ENCODE measurements at regions not wholly inside any gene's neighbourhood (a gene's known extent, or its start where the extent isn't known, plus 50 kb on each side); places are given as distances from the start of the nearest gene placed in this dataset.
"Not testable (repeated sequence)": the region's sequence is repeated elsewhere in the genome, so short reads cannot be mapped to it uniquely, and the experiment has no call there.

DNA sequence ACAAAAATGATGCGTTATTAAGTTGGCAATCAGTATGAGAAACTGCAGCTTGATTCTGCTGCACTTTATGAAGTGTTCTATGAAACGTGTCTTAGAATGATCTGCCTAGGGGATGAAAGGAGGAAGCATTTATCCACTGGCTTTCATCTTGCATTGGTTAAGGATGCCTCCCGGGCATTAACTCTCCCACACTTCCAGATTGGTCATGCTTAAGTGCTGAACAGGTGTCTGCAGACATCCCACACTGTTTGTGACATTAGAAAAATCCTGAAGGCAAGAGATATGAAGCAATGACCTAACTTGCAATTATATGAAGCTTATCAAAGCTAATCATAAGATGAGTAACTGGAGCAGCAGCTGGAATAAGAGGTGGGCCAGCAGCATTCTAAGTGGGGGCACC is 437.3 kb downstream of the NSUN3 start:
- DNase-seq (ENCODE audit: low read depth): no peak

DNA sequence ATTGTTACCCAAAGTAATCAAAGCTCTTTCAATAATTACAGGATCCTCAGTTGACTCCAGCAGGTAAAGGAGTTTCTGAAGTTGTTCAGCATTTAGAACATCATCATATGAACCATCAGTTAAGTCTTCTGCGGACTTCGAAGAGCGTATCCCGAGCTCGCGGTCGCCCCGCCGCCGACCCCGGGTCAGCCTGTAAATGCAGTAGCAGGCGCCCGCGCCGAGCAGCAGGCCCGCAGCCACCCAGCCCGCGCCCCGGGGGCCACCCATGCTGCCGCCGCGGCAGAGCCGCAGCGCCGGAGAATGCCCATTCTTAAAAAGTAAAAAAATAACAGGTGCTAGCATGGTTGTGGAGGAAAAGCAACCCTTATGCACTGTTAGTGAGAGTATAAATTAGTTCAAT is 444.5 kb downstream of the NSUN3 start:
- DNase-seq (ENCODE audit: low read depth): not testable (repeated sequence)

DNA sequence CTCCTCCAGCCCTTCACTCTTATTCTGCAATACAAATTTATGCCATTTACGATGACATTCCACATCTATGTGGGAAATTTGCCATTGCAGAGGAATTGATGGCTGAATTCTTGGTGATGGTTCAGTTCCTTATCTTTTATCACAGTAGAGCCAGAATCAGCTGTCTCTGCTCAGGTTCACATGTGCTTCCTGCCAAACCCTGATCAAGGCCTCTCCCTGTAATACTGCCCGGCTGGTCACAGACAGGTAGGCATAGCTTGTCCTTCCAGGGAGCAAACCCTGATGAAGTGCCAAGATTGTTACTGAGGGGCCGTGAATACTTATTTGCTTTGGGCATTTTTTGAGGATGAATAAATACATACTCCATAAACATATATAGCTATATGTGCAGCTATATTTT is 450.0 kb downstream of the NSUN3 start:
- no peak for DNase-seq (ENCODE audit: low read depth)

DNA sequence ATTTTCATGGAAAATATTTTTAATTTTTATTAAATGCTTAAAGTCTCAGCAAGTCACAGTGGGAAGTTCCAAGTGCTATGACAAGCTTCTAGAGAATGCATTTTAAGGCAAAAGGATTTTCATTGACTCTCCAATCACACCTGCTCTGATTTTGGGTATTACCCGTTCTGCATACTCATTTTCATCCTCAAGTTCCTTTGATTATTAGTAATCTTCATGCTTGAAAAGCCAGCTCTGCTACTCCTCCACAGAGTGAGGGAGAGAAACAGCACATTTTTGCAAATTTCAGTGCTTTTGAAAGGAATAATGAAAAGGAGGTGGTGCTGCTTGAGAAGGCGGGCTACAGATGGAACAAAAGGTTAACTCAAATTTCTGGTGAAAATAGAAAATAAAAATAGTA is 450.7 kb downstream of the NSUN3 start:
- DNase-seq (ENCODE audit: low read depth): no peak

DNA sequence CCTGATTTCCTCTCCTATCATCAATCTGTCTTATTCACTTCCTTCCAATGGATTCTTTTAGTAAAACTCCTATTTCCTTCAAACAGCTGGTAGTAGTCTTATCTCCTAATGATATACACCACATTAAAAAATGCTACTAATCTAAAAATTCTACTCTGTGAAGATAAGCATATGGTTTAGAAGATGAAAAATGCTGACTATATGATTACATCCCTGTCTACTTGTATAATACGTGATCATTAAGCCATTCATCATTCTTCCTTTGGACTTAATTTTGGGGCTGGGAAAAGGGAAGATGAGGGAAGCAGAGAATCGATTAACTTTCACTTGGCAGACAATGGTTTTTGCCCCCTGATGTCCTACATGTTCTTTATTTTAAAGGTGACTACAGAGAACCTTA is 453.1 kb downstream of the NSUN3 start:
- DNase-seq (ENCODE audit: low read depth): no peak

DNA sequence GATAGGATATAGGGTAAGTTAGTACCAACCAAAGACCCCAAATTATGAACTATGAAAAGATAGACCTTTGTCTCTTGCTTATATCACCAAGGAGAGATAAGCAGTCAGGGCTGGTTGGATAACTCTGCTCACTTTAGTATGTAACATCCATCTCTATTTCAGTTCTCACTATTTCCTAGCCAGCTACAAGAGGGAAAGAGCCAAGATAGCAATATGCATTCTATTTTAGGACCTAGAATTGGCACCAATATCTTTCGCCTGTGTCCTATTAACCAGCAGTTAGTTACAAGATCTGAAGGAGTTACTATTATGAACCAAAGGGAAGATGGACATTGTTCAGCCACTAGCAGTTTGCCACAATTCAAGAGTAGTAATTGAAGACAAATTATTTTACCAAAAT is 457.5 kb downstream of the NSUN3 start:
- no peak for DNase-seq (ENCODE audit: low read depth)

DNA sequence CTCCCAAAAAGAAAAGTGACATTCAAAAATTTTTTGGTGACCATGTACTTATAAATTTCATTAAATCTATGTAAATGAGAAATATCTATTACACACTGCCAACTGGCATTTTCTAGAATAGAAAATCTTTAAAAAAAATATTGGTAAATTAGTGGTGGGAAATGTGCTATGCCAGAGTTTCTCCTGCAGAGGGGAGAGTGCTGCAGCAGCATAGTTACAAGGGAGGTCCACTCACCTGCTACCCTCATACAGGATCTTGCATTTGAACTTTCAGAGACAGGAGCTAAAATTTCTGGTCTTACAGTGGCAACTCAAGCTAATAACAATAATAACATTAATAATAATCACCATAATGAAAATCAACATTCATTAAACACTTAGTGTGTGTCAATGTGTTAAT is 459.6 kb downstream of the NSUN3 start:
- no peak for DNase-seq (ENCODE audit: low read depth)

DNA sequence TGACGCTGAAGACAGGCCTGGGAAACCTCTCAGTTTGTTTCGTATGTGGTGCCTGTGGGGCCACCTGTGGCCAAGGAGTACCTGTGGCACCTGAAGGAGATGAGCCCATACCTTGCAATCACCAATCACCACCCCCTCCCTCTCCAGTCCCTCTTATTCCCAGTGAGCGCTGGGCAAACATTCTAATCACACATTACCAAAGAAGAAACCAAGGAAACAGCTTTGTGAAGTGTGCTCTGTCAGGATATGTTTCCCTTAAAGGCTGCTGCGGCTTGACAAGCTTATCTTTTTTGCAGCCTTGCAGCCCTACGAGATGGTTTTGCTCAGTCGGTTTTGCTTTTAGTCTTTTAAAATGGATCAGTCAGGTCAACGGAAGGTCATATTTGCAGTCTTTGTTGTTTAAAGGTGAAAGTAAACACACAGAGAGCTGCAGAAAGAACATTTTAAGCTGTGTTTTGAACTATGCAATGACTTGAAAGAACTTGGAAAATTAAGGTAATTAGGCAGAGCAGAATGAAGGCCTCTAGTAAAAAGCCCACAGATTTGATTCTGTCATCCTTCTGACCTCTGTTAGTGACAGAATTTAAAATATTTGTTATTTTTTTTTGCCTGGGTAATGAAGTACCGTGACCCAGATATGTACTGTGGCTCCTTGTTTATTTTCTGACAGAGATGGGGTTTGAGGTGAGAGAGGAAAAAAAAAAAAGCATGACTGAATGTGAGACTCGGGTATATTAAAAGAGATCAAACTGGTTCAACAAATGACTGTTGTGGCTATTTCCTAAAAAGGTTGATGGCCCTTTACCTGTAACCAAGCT is 461.4 kb downstream of the NSUN3 start:
- DNase-seq (ENCODE audit: low read depth): no peak

DNA sequence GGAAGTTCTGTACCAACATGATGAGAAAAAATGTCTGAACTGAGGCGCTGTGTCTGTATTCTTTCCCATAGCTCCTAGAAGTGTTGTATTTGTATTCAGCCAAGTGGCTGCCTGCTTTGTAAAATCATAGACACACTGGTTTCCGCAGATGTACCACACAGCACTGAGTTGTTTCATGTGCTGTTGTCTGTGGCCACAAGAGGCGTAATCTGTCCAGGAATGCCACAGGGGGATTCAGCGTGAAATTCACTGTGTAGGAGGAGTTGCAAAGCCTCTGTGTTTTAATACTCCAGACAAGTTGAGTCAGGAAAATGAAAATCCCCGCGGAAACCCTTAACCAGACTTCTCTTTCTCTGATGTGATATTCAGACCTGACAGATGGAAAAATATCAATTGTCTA is 462.2 kb downstream of the NSUN3 start:
- DNase-seq (ENCODE audit: low read depth): no peak

DNA sequence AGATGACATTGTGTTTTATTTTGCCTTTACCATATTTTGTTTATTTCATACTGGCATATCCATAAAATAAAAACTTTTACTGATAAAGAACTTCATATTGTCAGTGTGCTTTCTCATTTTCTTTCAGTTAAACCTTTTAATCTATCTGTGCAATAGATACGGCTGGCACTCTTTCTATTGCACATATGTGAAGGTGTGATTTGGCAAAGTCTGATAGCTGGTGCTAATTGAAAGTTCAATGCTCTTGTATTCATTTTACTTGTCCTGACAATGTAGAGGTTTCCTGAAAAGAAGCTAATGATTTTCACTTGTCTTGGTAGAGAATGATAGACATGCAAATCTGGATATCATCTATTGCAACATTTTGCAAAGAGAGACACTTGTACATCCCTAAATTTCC is 467.0 kb downstream of the NSUN3 start:
- DNase-seq (ENCODE audit: low read depth): no peak

DNA sequence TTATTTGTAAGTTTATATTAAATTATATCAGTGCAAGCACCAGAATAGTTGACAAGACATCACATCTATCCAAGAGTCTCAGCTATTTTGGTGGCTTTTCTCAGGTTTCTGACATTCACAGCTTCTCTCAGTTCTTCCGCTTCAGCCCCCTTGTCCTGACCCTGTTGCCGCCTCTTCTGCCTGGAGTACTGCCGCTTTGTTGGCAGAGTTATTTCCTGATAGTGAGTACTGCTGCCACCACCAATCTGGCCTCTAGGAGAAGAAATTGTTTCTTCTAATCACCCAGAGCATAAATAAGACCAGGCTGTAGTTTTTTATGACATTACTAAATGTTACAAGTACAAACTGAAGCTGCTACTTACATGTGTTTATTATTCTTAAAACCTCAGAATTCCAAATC is 470.1 kb downstream of the NSUN3 start:
- DNase-seq (ENCODE audit: low read depth): no peak

DNA sequence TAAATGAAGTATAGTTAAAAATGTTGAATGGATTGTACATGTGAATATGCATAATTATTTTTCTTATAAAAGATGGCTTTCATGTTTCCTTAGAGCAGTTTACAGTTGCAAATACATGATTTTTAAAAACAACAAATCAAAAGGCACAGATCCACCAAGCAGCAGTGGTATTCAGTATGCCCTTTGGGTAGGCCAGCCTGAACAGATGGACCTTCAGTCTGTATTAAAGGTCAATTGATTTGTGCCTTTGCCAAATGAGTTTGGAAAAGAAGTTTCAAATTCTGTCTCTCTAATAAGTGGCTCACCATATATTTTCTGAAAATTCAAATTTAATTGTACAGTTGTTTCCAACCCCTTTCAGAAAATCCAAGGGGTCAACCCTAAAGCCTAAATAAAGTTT is 477.1 kb downstream of the NSUN3 start:
- DNase-seq (ENCODE audit: low read depth): no peak

DNA sequence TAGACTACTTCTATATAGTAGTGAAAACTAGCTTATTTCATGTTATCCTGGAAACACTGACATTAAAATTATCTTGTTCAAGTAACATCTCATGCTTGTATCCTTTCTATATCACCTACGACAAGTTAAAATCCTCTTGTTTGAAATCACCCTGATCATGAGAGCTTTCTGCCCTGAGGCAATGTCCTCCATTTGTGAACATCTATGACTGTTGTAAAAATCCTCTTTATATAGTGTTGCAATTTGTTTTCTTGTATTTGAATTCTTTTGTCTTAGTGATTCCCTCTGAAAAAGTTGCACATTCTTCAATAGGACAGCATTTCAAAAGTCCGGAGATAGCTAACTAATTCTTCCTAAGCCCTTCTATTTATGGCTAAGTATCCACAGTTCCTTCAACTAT is 480.3 kb downstream of the NSUN3 start:
- no peak for DNase-seq (ENCODE audit: low read depth)

DNA sequence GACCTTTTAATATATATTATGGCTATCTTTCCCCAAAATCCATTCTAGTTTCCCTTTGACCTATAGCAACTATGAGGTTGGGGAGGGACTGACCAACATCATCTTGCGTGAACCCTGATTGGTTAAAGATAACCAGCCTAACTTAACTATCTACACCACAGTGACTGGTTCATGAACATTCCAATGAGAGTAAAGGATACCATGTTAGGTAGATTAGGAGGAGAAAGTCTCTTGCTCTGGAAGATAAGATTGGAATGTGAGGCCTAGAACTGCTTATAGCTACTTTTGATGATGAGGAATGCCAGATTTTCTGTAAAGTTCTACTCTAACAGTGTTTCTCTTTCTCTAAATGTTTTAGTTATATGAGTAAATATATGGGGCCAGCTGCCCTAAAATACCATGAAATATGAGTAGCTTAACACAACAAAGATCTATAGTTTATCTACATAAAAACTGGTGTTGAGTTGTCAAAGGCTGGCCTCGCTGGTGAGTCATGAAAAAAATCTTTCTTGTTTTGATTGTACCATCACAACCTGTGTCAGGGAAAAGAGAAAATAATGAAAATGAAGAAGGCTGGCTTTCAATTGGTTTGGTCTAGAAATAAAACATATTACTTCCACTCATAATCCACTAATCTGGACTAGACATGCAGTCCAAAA is 481.4 kb downstream of the NSUN3 start:
- no peak for DNase-seq (ENCODE audit: low read depth)

DNA sequence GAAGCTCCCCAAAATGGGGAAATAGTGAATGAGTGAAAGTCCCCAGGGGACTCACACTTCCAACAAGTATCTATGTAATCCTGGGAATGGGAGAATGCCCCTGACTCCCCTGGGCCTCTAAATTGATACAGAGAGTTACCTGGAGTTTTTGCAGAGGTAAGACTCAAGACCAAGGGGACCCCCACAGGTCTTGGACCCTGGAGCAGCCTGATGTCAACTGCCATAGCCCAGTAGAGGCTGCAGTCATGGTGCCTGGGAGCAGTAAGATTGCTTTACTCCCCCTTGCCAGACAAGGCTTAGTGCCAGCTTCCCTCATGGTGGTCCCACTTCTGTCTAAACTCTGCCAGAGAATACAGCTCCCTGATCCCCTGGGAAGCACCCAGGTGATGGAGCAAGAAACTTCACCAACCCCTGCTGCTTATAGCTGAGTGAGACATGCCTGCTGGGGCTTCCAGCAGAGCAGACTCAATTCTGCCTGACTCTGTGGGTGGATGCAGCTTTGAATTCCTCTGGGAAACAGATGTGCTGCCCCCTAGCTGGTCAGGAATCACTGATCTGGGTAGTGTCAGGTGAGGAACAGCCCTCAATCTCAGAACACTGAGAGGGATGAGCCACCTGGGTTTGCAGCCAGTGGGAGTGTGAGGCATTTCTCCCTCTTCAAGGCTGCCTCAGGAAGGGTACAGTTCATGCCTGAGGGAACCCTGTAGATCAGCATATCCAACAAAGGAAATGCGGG is 485.9 kb downstream of the NSUN3 start:
- no peak for DNase-seq (ENCODE audit: low read depth)

DNA sequence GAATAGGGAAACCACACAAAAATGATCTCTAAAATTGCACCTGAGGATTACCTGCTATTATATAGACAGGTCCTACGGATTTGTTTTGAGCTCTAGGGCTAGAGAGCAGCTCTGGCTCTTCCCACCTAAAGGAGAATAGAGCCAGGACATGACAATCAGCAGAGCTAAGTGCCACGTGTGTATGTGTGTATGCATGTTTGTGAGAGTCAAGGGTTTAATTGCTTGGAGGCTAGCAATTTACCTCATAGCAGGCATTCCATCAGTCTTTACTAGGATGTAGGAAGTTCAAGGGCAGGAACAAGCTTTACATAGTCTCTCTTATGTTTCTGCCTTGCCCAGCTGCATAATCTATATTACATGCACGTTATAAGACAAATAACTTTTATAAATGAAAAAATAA is 498.2 kb downstream of the NSUN3 start:
- no peak for DNase-seq (ENCODE audit: low read depth)

DNA sequence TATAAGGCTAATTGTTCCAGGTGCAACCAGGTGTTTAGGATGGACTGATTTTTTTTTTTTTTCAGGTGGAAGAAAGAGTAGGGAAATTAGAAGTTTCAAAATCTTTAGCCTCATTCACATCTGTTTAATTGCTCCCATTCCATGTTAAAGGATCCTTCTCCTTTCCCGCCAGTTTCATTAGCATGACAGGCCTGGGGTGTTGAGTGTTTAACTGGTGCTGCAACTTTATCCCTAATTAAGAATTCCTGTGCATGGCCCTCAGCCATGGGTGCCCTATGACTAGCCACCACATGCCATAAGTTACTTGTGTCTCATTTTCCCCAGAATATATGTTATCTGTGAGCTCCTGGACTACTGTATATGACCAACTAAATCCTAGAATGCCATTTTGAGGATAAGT is 501.4 kb downstream of the NSUN3 start:
- DNase-seq (ENCODE audit: low read depth): no peak

DNA sequence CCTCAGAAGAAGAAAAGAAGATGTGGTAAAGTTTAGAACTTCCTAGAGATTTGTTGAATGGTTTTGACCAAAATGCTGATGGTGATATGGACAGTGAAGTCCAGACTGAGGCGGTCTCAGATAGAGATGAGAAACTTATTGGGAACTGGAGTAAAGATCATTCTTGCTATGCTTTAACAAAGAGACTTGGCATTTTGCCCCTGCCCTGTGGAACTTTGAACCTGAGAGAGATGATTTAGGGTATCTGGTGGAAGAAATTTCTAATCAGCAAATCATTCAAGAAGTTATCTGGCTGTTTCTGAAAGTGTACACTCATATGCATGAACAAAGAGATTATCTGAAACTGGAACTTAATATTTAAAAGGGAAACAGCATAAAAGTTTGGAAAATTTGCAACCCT is 505.2 kb downstream of the NSUN3 start:
- DNase-seq (ENCODE audit: low read depth): no peak

DNA sequence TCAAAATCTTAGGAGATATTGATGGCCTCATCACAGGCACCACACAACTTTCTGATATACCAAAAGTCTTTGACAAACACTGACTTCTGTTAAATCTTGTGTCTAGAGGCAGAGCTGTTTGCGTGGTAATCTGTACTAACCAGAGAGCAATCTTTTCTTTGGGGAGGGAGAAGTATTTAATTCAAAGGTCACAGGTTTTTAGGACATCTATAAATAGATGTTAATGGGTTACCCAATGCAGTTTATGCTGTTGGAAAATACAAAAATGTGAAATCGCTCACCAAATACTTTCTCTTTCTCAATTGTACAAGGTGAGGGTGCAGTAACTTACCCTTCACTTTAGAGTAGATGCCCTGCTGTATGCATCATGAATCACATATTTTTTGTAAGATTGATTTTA is 510.5 kb downstream of the NSUN3 start:
- no peak for DNase-seq (ENCODE audit: low read depth)

DNA sequence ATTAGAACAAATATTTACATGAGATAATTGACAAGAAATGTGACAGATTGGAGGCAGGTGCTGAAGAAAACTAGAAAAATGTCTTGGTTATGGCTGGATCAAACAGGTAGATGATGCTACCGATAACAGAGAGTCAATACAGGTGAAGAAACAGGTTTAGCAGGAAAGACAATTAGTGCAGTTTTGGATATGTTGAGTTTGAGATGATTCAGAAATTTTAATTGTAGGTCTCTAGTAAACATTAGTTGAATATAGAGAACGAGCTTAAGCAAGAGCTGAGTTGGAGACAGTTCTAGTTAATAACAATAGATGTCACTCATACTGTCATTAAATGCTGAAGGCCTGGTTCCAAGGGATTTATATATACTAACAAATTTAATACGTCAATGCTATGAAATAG is 524.4 kb downstream of the NSUN3 start:
- no peak for DNase-seq (ENCODE audit: low read depth)

DNA sequence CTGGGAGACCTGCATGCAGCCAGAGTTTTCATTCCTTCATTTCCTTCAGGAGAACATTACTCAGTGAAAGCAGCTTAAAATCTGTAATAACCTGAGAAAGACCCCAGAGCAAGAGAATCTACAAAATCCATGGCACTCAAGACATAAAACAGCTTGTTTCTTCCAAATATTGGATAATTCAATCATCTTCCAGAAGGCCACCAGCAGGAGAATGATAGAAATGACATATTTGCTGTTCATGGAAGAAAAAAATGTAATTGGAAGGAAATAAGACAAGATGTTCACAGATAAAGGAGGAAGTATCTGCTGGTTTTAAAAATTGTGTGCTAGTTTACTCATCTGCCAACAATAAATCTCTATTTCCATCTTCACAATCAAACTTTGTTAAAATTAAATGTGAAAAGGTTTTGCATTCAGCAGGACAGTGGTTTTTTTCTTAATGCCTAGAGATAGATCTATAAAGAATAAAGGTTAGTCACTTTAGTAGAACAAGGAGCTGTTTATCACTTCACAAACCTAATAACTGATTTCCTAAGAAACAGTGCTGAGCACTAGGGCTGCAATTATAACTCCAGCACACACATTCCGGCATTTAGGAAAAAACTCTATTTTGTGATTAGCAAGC is 530.8 kb downstream of the NSUN3 start:
- DNase-seq (ENCODE audit: low read depth): no peak

DNA sequence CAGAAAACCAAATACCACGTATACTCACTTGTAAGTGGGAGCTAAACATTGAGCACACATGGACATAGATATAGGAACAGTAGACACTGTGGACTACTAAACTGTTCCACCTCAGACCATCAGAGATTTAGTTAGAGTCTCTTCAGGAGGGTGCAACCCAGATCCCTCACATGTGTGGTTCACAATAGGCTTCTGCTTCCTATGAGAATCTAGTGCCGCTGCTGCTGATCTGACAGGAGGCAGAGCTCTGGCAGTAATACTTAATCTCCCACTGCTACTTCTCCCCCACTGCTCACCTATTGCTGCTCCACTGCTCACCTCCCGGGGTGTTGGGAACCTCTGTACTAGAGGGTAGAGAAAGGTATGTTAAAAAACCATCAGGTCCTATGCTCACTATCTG is 533.3 kb downstream of the NSUN3 start:
- DNase-seq (ENCODE audit: low read depth): no peak
